HG02870 (cell line): ENCODE measurements at regions not wholly inside any gene's neighbourhood (a gene's known extent, or its start where the extent isn't known, plus 50 kb on each side); places are given as distances from the start of the nearest gene placed in this dataset.
A peak's percentile ranks its signal among the peaks of the same experiment; 100 is the strongest.

Source experiments
- ATAC-seq: cut with Tn5 transposase; IDR thresholded peaks from one replicate; pipeline ENCODE4 v1.9.1; 2021; ENCODE audit warnings: mild to moderate bottlenecking, moderate library complexity; ENCODE audit not compliant: unreplicated experiment

DNA sequence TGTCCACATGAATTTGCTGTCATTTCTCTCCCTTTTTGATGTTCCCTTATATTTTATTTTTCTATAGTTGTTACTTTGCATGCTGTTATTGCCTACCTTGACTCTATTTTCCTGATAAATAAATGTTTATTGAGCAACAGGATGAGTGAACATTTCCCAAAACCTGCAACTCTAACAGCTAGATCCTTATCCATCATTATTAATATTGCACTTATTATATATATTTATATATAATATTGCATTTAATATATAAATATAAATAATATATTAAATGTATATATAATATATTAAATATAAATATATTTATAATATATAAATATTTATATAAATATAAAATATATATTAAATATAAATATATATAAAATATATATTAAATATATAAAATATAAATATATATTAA lies 436.1 kb upstream of the MMADHC start:
- no peak for ATAC-seq

DNA sequence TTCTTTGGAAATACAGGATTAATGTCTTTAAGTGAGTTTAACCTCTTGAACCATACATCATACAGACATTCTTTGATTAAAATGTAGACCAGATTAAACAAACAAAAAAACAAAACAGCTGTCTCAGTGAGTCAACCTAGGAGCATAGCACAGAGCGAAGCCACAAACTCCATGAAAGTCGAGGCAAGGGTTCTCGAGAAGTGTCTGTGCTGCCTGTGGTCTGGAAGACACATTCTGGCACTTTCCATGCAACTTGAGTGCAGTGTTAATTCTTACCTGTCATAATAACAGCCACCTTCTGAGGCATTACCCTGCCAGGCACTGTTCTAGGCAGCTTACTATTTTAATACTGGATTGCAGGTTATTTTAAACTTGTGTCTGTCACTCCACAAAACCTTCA lies 435.5 kb upstream of the MMADHC start:
- ATAC-seq, result no peak

DNA sequence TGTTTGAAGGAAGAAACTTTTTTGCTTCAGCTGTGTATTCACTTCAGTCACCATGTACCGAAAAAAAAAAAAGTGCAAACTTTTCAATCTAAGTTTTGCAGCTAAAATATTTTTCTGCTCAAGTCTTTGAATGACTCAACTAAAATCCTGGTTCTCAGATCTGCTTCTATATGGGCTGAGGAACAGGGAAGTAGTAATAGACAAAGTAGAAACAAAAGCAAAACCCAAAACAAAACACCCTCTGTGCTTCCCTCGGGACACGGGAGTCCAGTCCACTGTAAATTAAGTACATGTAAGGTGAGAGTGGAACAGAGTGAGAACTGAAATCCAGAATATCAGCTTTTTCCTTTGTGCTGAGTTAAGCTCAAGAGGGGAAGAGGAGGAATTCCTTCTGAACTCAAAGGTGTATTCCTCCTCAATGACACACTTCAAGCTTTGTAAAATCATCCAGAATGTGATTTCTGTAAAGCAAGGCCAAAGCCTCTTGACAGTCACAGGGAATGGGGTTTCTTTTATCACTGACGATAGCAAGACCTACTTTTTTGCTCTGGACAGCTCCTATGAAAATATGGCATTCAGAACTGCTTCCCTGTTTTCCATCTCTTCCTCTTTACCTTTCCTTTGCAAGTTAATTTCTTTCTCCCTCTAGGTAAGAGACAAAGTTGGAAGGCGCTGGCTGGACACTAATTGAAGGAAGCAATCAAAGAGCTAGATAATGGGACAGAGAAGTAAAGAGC lies 433.5 kb upstream of the MMADHC start:
- no peak for ATAC-seq

DNA sequence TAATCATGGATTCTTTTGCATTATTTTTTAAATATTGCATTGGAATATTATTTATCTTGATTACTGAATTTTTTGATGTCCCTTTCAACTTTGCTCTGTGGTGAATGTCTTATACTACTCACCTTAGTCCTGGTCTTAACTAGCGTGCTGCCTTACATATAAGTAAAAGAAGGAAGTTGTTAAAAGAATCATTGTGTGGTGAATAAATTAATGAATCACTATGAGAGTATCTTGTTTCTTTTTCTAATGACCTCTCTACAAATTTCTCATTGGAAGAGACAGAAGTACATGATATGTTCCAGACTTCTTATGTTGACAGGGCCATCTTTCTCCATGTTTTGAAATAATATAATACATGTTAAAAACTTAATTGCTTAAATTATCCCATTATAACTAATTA lies 432.6 kb upstream of the MMADHC start:
- no peak for ATAC-seq

DNA sequence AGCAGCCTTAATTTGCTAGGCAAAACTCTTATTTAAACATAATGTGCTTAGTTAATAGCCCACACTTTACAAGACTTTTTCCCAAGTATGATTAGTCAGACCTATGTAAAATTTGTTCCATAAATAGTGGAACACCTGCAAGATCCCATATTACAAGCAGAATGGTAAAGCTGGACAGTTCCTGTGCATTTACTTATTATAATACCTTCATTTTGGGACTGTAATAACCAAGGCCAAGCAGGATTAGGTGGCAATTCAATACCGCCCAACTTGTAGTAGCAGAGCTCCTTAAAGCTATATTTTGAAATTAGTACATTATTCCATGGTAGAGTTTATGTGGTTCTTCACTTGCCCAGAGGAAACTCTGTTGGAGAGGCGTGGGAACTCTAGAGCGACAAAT lies 431.5 kb upstream of the MMADHC start:
- no peak for ATAC-seq

DNA sequence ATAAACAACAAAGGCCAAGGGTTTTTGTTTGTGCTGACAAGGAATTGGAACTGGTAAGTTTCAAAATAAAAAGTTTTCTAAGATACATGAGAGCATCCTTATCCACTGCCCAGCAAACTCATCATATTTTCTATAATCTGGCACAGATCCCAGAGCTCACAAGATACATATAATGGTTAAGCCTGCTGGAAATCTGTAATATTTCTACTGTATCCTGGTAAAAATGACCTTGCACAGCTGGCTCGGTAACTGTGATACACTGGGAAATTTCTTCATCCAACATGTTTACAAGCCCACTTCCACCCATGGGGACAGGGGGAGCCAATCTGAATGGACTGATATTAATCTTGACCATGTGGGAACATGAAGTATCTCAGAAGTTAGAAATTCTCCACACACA lies 425.4 kb upstream of the MMADHC start:
- no peak for ATAC-seq

DNA sequence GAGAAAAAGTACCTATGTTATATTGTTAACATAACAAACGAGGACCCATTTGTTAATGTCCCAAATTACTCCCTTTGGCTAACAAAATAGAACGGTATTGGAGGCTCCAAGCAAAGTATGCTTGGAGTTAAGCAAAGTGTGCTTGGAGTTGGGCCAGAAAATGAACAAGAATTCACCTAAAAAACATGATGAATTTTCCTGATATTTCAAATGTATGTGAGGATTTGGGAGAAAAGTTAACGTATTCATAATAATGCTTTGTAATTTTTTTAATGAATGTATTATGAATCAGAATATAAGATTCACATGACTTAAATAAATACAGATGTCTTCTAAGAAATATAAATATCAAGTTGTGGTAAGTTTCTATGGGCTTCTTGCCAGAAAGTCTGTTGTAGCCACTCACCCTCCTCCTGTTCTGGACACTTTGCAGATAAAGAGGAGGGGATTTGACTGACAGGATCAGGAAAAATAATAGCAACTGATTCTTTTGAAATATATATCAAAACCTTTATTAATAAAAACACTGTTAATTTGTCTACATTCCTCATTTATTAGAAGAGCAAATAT lies 423.7 kb upstream of the MMADHC start:
- no peak for ATAC-seq

DNA sequence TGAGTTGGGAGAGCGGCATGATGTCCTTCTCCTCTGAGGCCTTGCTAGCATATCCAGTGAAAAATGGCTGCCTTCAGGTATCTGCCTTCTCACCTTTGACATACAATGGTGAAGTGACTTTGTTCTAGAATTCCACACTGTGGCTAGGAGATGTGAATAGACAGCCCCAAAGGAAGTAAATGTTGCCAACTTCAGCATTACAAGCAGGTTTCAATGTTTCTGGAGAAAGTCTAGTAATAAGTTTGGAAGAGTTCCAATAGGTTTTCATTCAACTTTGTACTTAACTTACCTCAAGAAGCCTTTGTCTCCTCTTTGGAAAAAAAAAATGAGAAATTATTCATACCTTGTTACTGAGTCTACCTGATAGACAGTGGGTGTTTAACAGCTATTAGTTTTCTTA lies 421.3 kb upstream of the MMADHC start:
- no peak for ATAC-seq

DNA sequence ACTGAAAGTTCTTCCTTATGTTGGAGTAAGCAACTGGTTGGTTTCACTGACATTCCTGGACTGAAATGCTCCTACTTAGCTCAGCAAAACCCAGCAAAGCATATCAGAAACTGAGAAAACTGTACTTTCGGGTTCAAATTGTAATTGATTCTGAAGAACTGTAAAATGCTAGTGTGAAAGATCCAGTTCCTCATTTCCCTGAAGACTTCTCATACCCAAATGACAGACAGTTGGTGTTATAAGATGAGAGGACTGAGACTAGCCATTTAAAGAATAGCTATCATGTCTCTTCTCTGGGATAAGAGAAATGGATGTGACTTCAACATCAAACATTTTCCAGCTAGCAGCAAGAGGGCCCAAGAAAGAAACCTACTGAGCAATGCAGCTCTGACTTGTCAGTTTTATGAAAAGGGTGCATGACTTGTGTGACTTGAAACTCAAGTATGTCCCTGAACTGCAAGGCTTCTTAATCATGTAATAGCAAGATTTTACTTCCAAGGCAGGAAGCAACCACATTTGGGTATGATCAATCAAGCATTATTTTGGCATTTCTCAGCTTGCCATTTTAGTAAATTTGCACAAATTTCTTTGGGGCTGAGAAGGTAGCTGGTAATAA lies 420.3 kb upstream of the MMADHC start:
- ATAC-seq, result peak; percentile 66

DNA sequence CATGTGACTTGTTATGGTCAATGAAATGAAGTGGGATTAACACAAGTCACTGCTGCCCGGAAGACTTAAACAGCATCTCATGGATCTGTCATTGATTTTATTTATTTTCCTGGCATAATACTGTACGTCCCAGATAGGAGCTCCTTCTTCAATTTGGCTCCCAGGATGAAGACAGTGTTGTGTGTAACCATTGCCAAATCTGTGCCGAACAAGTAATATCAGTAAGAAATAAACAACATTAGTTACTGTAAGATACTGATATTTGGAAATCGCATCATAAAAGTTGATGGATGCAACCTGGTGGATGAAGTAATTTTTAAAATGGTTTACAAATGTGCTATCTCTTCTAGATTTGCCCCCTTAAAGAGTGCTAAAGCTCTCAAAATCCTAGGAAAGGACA lies 419.0 kb upstream of the MMADHC start:
- ATAC-seq, result no peak

DNA sequence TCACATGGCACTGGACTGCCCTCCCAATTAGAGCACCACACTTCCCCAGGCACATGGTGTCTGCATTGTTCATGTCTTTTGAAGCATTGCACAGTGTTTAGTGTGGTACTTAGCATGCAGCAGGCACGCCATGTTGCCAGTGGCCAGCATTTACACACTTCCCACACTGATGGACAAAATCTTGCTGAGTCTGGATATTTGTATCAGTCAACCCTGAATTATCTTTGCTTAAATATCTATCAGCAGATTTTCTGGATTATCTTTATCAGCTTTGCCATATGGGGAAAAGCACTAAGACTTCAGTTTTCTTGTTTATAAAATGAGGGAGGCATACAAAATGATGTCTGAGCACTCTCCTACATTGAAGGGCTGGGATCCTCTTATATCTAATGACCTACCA lies 416.0 kb upstream of the MMADHC start:
- no peak for ATAC-seq

DNA sequence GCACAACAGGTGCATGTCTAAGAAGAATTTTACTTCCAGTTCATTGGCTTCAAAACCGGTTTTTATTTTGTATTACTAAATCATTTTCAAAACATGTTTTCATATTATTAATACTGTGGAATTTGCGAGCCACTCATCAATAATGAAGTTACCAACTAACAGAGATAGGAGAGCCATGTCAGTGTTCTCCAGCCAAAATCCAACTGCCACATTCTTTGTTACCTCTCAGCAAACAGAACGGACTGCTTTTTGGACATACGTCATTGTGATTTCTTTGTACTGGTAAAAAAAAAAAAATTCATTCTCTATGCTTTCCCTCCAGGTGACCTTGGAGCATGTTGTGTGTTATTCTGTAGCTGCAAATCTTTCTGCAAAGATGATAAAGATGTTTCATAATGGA lies 414.2 kb upstream of the MMADHC start:
- no peak for ATAC-seq

DNA sequence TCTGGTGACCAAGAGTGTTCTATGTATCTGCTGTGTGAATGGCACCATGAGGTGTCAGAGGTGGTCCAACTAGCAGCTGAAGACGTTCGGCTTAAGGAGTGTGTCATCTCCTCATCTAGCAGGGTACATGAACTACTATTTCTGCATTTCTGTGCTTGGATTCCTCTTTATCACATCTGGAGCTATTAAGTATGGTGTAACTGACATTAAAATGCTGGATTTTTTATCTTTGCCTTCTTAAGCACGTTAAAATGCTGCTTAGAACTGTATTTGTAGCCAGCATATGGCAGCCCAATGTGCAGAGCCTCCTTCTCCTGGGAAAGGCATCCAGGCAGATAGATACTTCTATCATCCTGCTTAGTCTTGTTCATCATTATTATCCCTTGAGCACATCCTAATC lies 409.3 kb upstream of the MMADHC start:
- ATAC-seq, result no peak

DNA sequence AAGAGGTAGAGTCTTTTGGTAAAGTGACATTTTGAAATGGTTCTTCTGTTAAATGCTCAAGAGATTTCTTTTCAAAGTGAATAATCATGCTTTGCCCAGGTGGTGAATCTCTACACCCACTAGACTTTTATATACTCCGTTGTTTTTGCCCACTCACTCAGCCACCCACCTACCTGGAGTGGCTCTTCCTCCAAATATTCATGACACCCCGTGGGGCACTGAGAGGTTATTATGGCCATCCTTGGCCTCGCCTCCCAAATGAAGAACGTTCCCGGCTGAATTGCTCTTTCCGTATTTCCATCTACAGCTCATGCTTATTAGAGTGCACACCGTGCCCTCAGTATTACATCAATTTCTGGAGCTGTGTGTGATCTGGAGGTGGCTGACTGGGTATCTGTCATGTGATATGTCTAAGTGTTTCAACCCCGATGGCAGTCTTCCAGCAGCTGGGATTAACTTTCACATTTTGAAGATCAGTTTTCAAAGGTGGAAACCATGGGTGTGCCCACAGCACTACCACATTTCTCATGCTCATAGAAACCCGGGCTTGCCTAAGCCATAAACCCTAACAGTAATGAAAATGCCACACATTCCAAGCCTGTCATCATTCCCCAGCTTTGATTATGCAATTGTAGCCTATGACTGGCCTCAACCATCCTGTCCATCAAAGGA lies 406.6 kb upstream of the MMADHC start:
- no peak for ATAC-seq

DNA sequence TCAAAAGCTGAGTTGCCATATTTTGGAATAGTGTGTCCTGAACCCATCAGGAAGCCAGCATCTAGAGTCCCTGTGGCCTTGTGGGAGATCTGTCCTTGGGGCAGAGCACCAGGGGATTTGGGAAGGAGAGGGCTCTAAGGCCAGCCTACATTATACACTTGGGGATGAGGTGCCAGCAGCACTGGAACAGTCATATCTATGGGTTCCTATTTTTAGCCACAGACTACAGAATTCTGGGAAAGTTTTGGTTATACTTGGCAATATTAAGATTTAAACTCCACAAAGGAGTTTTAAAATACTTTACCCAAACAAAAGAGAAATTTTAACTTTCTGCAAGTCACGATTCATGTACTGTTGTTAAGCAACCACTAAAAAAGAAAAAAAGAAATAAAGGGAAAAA lies 405.7 kb upstream of the MMADHC start:
- ATAC-seq, result no peak

DNA sequence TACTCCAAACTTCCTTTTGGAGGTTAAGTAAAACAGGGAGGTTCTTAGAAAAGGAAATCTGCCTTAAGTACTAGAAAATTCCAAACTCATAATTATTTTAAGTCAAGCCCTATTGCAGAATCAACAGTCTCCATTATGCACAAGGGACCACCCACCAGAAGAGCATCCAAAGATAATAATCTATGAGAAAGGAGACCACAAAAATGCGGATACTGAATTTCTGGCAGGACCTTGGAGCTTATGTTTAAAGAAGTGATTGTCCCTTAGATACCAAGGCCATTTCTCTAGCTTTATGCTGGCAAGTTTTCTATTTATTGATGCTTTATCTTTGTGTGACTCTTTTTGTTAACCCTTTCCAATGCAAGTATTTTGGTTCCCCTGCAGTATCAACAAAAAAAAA lies 404.0 kb upstream of the MMADHC start:
- ATAC-seq, result no peak

DNA sequence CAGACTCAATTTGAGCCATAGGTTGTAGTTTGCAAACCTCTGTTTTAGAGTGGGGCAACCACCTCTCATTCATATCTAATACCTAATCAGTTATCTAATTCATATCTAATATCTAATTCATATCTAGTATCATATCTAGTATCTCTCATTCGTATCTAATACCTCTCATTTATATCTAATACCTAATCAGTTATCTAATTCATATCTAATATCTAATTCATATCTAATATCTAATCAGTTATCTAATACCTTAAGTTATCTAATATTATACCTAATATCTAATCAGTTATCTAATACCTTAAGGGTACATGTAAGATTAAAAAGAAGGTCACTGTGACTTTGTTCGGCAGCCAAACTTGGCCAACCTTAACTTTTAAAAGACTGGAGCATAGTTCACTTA lies 403.4 kb upstream of the MMADHC start:
- no peak for ATAC-seq

DNA sequence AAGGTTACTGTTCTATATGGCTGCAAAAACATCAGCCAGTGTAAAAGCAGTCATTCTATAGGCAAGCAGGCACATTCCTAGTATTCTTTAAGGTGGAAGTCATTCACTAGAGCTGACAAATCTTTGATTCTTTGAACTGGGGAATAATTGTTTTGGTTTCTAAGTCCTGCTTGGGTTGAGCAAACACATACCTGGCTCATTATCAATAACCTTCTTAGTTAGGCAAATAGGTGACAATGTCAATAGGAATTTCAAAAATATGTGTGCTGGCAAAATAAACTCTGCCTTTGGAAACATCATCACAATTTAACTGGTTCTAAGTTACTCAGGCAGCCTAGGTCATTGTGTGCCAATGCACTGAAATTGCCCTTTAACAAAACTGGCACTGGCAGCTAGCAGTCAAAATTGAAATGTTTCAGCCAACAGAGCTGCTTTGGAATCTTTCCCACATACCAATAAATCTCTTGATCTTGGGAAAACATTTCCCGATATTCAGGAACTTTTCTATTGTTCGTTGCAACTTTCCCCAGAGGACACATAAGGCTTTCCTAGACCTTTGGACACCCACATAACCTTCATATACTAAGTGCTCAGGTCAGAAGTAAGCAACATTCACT lies 402.0 kb upstream of the MMADHC start:
- no peak for ATAC-seq

DNA sequence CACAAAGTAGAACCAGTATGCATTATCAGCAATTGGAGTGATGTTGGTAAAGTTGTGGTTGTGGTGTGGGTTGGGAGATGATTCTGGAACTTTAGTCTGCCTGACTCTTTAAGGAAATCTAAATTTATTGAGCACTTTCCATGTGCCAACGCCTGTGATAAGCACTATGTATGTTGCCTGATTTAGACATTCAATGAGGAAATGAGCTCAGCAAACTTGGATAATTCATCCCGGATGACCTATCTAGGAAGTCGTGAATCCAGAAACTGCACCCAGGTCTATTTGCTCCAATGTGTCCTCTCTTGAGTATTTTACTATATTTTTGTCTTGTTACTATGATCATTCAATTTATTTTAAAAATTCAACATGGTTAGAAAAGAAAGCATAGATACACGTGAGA lies 400.8 kb upstream of the MMADHC start:
- ATAC-seq, result no peak

DNA sequence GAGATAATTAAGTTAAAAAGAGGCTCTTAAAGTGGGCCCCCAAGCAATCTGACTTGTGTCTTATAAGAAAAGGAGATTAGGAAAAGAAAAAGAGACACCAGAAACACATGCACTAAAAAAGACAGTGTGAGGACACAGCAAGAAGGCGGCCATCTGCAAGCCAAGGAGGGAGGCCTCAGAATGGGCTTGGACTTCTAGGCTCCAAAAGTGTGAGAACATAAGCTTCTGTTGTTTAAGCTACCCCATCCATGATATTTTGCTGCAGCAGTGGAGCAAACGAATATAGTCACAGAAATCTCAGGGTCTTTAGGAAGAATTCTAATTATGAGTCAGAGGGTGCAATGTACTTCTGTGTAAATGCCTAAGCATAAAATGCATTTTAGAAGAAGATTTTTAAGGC lies 399.3 kb upstream of the MMADHC start:
- ATAC-seq, result no peak

DNA sequence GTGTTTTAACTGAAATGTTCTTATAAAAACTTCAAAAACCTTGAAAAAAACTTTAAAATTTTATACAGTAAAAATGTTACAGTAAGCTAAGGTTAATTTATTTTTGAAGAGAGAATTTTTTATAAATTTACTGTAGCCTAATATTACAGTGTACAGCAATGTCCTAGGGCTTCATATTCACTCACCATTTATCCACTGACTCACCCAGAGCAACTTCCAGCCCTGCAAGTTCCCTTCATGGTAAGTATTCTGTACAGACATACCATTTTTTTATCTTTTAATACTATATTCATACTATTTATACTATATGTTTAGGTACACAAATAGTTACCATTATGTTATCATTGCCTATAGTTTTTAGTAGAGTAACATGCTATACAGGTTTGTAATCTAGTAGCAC lies 396.7 kb upstream of the MMADHC start:
- no peak for ATAC-seq

DNA sequence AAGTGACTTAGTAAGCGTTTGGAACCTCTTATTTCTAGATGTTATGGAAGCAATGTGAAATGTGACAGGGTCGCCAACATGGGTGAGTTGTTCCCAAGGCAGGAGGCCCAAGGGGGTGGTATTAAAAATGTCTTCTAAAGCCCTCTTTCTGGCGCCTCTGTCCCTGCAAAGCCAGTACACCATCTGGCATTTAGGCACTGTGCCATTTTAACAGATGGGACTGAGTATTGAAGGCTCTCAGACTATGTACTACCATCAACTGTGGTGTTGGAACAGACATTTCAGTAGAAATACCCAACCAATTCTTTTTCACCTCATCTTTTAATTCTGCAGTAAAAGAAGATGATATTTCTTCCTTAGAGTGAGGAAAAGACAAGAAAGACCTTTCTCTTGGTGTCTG lies 384.5 kb upstream of the MMADHC start:
- ATAC-seq, result no peak
